Stimulated activated CD8-positive, alpha-beta memory T cell treated with anti-CD3 and anti-CD28 coated beads, Interleukin-4, amount 100 ng/mL, for 48 hours (primary cell): ENCODE measurements at regions not wholly inside any gene's neighbourhood (a gene's known extent, or its start where the extent isn't known, plus 50 kb on each side); places are given as distances from the start of the nearest gene placed in this dataset.

Experiments used
- DNase-seq: peaks from one replicate; pipeline ENCODE4 v3.0.0-alpha.2; 2020

DNA sequence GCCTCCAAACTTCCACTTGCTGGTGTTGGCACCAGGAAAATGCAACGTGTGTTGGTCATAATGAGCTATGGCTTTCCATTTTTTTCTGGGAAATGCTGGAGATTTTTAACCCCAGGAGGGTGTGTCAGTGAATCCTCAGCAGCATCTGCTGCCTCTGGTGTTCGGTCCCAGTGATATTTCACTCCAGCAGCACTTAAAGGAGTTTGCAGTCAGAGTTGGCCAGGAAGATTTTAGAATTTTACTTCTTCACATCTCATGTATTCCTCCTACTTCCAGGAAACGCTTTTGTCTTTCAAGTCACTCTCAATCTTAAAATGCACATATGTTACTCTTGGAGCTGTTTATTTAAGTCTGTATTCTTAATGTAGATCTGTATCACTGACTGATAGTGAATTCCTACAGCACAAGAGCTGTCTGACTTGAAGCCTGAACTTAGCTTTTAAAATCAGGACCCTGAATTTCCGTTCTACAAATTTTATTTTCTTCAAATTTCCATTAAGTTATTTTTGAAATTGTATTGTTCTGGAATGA is 903.4 kb upstream of the SLC10A2 start:
- DNase-seq: no peak

- no peak for DNase-seq
These were observed 899.5 kb upstream of the SLC10A2 start for GRCh38 chr13:103965506-103966243.

- DNase-seq: no peak
These were observed 895.6 kb upstream of the SLC10A2 start for GRCh38 chr13:103961784-103962183.

GRCh38 chr13:103961129-103961528 is 894.9 kb upstream of the SLC10A2 start:
- DNase-seq: no peak

- DNase-seq: no peak
These were observed 893.8 kb upstream of the SLC10A2 start for GRCh38 chr13:103960001-103960400.

- no peak for DNase-seq
These were observed 892.5 kb upstream of the SLC10A2 start for GRCh38 chr13:103958691-103959090.

- DNase-seq: no peak
These were observed 891.7 kb upstream of the SLC10A2 start for GRCh38 chr13:103957939-103958338.

DNA sequence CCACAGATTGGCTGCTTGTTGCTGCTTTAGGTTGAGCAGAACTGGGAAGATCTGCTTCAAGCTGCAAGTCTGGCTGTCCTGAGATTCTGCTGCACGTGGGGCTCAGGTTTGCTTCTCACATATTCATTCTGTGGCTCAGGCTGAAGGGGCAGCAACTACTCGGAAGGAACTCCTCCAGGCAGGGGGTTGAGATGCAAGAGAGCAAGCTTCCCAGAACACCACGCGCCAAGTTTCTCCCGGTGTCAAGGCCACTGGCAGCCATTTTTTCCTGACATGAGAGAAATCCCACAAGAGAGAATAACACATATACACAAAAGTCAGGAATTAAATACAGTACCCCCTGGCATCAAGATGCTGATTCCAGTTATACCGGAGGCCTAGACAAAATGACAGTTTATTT is 887.6 kb upstream of the SLC10A2 start:
- no peak for DNase-seq

DNA sequence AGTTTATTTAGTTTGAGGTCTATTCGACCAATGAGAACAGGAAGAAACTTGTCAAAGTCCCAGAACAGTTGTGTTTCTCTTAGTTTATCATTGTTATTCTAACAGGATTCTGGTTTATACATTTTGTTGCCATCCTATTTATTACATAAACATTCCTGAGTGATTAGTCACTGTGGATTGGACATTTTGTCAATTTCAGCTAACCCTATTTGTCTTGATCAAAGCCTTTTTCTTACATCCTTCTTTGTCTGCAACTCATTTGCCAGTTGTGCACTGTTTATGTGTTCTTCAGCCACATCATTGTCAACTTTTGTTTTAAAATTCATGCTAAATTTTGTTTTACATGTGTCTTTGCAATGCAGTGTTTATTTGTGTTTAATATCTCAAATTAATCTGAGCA is 886.0 kb upstream of the SLC10A2 start:
- no peak for DNase-seq

- no peak for DNase-seq
These were observed 882.2 kb upstream of the SLC10A2 start for GRCh38 chr13:103948426-103948825.

DNA sequence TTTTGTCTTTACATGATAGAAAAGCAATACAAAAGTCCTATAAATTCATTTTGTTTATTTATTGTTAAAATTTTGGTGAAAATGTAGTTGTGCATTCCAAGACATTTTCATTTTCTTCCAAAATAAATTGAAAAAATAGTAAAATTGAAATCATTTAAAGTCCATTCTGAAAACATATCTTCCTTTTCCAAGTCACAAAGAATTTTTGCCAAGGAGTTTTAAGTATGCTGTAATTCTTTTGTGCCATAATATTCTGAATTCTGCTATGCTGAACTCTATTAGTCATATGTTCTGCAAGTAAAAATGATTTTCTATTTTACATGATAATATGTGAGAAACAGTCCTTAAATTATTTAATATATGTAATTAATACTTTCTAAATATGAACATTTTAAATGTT is 879.6 kb upstream of the SLC10A2 start:
- no peak for DNase-seq

DNA sequence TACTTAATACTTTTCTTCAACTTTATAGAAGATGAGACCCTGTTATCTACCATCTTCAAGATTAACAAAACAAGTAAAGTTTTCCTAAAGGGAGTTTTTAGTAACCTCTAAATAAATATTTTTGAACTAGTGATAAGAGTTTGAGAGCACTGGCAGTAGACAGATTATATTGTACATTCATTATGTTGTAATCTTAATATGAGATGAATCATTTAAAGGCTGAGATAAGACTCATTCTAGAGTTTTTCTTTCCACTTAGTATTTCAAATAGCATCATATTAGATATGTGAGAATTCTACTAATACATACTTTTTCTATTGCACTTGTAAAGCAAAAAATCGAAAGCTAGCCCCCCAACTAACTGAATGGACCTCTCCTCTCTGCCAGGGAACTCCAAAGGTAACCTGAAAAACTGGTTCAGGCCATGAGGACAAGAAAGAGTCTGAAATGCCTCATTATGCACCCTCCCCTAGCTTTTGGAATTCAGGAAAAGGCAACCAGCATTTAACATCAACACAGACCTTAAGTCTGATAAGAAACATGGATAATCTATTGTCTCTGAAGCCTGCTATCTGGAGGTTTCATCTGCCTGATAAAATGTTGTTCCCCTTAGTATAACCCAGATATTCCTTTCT is 875.4 kb upstream of the SLC10A2 start:
- no peak for DNase-seq

- DNase-seq: no peak
These were observed 868.9 kb upstream of the SLC10A2 start for GRCh38 chr13:103935117-103935516.

GRCh38 chr13:103931885-103932284 is 865.7 kb upstream of the SLC10A2 start:
- no peak for DNase-seq

DNA sequence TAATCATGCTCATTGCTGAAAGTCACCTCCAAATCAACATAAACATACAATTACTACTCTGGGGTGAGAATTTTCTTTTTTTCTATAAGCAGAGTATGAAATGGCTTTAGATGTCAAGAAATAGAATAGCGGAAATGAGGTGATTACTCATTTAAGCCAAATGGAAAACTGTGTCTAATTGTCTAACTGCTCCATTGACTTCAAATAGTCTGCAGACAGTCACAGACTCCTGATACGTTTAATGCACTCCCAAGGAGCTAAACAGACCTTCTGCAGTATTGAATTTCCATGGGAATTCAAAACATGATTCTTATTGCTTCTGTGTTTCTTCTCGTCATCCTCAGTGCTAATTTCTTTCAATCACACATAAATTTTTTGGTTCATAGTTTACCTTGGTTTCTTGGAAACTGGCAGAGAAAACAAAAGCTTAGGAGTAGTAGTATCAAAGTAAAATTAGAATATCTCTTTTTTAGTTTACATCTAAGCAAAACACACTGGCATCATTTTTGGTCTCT is 865.2 kb upstream of the SLC10A2 start:
- DNase-seq: no peak

DNA sequence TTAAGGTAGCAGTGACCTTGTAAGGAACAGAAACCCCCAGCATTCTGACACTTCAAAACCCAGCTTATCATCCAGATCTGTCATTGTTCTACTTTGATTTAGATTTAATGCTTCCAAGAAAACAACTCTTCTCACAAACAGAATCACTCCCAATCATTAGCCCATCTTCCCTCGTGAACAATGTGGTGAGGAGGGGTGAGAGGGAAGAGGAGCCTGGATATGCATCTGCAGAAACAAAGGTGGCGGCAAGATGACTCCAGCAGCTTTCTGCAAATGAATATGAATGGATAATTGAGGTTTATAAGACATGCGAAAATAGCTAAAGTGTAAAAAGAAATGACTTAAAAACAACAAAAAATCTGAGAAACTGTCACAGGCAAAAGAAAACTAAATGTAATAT is 859.9 kb upstream of the SLC10A2 start:
- DNase-seq: no peak

- DNase-seq: no peak
These were observed 842.7 kb upstream of the SLC10A2 start for GRCh38 chr13:103908911-103909310.

GRCh38 chr13:103908274-103908673 is 842.1 kb upstream of the SLC10A2 start:
- DNase-seq: no peak

DNA sequence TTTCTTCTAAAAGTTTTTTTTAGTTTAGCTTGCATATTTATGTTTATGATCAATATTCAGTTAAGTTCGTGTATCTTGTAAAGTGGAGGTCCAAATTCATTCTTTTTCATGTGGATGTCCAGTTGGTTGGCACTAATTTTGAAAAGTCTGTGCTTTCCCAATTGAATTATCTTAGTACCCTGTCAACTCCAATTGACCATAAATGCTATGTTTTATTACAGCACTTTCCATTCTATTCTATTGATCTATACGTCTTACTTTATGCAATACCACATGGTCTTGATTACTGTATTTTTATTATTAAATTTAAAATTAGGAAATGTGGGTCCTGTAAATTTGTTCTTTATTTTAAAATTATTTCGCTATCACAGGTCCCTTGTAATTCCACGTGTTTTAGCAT is 837.6 kb upstream of the SLC10A2 start:
- DNase-seq: no peak

- DNase-seq: no peak
These were observed 832.3 kb upstream of the SLC10A2 start for GRCh38 chr13:103898481-103898880.

DNA sequence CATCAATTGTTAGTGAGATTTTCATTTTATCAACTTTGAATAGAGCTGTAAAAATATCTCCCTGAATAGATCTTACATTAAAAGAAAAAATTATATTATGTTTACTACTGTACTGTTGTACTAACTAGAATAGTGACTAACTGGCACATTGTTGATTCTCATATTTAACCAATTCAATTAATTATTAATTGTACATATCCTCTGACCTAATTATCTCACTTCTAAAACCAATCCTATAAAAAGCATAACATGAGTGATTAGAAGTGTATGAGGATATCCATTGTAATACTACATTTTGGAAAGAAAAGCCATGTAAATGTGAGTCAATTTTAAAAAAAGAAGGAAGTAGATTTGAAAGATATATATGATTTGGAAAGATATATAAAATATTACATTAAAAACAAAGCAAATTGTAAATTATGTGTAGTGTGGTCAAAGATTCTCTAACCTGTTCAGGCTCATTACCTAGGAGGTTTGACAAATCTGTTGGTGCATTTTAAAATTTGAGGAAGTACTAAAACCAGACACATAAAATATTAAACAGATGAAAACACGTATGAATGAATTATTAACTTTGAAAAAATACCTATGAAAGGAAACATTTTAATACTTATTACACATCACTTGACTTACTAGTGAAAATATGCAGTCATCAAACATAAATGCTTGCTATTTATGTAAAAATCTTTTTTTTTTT is 829.8 kb upstream of the SLC10A2 start:
- DNase-seq: no peak

- no peak for DNase-seq
These were observed 828.4 kb upstream of the SLC10A2 start for GRCh38 chr13:103894626-103895025.

GRCh38 chr13:103884101-103884723 is 818.0 kb upstream of the SLC10A2 start:
- DNase-seq: no peak
